A673 (cell line): ENCODE measurements at regions not wholly inside any gene's neighbourhood (a gene's known extent, or its start where the extent isn't known, plus 50 kb on each side); places are given as distances from the start of the nearest gene placed in this dataset.
A peak's percentile ranks its signal among the peaks of the same experiment; 100 is the strongest.

Source experiments
- BruUV-seq: library from RNA; stranded (reverse); fragments of 400-500 nt; replicated peaks from 2 replicates; lab custom pipeline; 2021; lab: Mats Ljungman, UMichigan
- CTCF ChIA-PET: fragments of 300-600 bp; sonication (Branson Sonifier 250); formaldehyde crosslinking; loops from one replicate; lab custom pipeline; 2022; ENCODE audit warnings: antibody characterized with exemption; lab: Charles Lee
- POLR2A ChIA-PET: fragments of 300-600 bp; sonication (Branson Sonifier 250); formaldehyde crosslinking; loops from one replicate; lab custom pipeline; 2022; ENCODE audit warnings: antibody characterized with exemption; ENCODE audit not compliant: low non-redundant PET; lab: Charles Lee
- DNase-seq: peaks from one replicate; pipeline ENCODE4 v3.0.0-alpha.2; 2015; ENCODE audit warnings: low spot score
- H3K27ac ChIP-seq: fragments of 200-600 bp; sonication (generic); 2 replicates; pipeline ENCODE4 v1.5.1; 2016; ENCODE audit warnings: mixed run types, low read depth, mild to moderate bottlenecking, mixed read lengths, antibody characterized with exemption, low read length; ENCODE audit not compliant: poor library complexity, severe bottlenecking
- H3K27me3 ChIP-seq: fragments of 200-600 bp; sonication (generic); replicated peaks from 2 replicates; pipeline ENCODE4 v1.6.1; 2017; ENCODE audit warnings: mixed run types, low read depth, mild to moderate bottlenecking, mixed read lengths, antibody characterized with exemption, low read length; ENCODE audit not compliant: insufficient read depth, poor library complexity
- H3K36me3 ChIP-seq: fragments of 200-600 bp; sonication (generic); 2 replicates; pipeline ENCODE4 v1.6.1; 2016; ENCODE audit warnings: mixed run types, mild to moderate bottlenecking, mixed read lengths, antibody characterized with exemption, low read length; ENCODE audit not compliant: insufficient read depth, poor library complexity, severe bottlenecking
- H3K4me1 ChIP-seq: fragments of 200-600 bp; sonication (generic); 2 replicates; pipeline ENCODE4 v1.6.1; 2017; ENCODE audit warnings: mixed run types, mild to moderate bottlenecking, mixed read lengths, antibody characterized with exemption, low read length; ENCODE audit not compliant: insufficient read depth, poor library complexity, severe bottlenecking
- H3K4me3 ChIP-seq: fragments of 200-600 bp; sonication (generic); 2 replicates; pipeline ENCODE4 v1.5.1; 2016; ENCODE audit warnings: low read depth, mixed run types, mild to moderate bottlenecking, mixed read lengths, low read length; ENCODE audit not compliant: poor library complexity, severe bottlenecking
- H3K9me3 ChIP-seq: fragments of 200-600 bp; sonication (generic); 2 replicates; pipeline ENCODE4 v1.6.1; 2016; ENCODE audit warnings: mixed run types, low read depth, mild to moderate bottlenecking, mixed read lengths, antibody characterized with exemption, low read length; ENCODE audit not compliant: poor library complexity, severe bottlenecking
- CTCF ChIP-seq: fragments of 300-800, 200-600 bp; sonication (generic); conservative IDR thresholded peaks from 2 replicates; pipeline ENCODE4 v1.5.1; 2017; ENCODE audit warnings: low read depth, mild to moderate bottlenecking, antibody characterized with exemption, low read length, moderate library complexity, mixed read lengths
- EZH2 ChIP-seq: fragments of 200-600 bp; sonication (generic); IDR thresholded peaks from 2 replicates; pipeline ENCODE4 v1.6.1; 2017; ENCODE audit warnings: borderline replicate concordance, low read depth, mild to moderate bottlenecking, mixed read lengths, antibody characterized with exemption, low read length; ENCODE audit not compliant: poor library complexity, severe bottlenecking
- intact Hi-C: fragments of 100-400 bp; cut with micrococcal nuclease; formaldehyde crosslinking; loops from one replicate; pipeline ENCODE4 v1.10.0; 2022; ENCODE audit not compliant: unreplicated experiment

GRCh38 chr5:167948251-167948650 lies 343.2 kb upstream of the WWC1 start:
- ChIA-PET POLR2A (no interaction called here), CTCF (no interaction called here)
- Histone ChIP-seq H3K4me1 (peaks cover 53% of the 10 kb centered on the region), H3K27me3 (no peaks in the 10 kb centered on the region), H3K27ac (no peak overlapping the region), H3K36me3 (no peaks in the 10 kb centered on the region), H3K4me3 (no peak overlapping the region), H3K9me3 (no peaks in the 10 kb centered on the region)
- DNase-seq = no peak
- TF ChIP-seq CTCF (no peak), EZH2 (no peak)
- intact Hi-C loops = no loop called here
- BruUV-seq = no TSS peak

GRCh38 chr5:167949435-167949834 lies 342.0 kb upstream of the WWC1 start:
- H3K4me1 ChIP-seq = peaks cover 57% of the 10 kb centered on the region
- H3K27me3 ChIP-seq = no peaks in the 10 kb centered on the region
- H3K27ac ChIP-seq = no peak overlapping the region
- no peak overlapping the region for H3K4me3 ChIP-seq
- CTCF ChIA-PET = no interaction called here
- POLR2A ChIA-PET = no interaction called here
- TF ChIP-seq CTCF (no peak), EZH2 (no peak)
- no peaks in the 10 kb centered on the region for H3K36me3 ChIP-seq
- H3K9me3 ChIP-seq = no peaks in the 10 kb centered on the region
- no peak for DNase-seq
- BruUV-seq = no TSS peak
- intact Hi-C loops = no loop called here

GRCh38 chr5:167950126-167950721 lies 341.2 kb upstream of the WWC1 start:
- H3K36me3 ChIP-seq = no peaks in the 10 kb centered on the region
- TF ChIP-seq EZH2 (no peak), CTCF (no peak)
- no peaks in the 10 kb centered on the region for H3K27me3 ChIP-seq
- H3K27ac ChIP-seq = no peak overlapping the region
- H3K9me3 ChIP-seq = no peaks in the 10 kb centered on the region
- no peak overlapping the region for H3K4me3 ChIP-seq
- BruUV-seq = no TSS peak
- peak; percentile 52 for DNase-seq
- H3K4me1 ChIP-seq = peaks cover 56% of the 10 kb centered on the region
- intact Hi-C loops = no loop called here
- POLR2A ChIA-PET = interaction anchor here (0.6 kb wide), 1 partner anchor 492 kb away, joined by 26 read pairs; no protein-coding TSS in a partner anchor
- CTCF ChIA-PET = no interaction called here
